ENCODE measurements at regions not wholly inside any gene's neighbourhood (a gene's known extent, or its start where the extent isn't known, plus 50 kb on each side); places are given as distances from the start of the nearest gene placed in this dataset.

- H4K20me1 ChIP-seq (ENCODE audit: control insufficient read depth, extremely low read depth, insufficient read depth, low read length): no peaks in the 10 kb centered on the region
- H3K9me1 ChIP-seq (ENCODE audit: control insufficient read depth, extremely low read depth, insufficient read depth, low read length): no peaks in the 10 kb centered on the region
- H3K4me3 ChIP-seq (ENCODE audit: control insufficient read depth in 2 of 3, extremely low read depth in 1 of 3, insufficient read depth in 2 of 3, low read depth in 1 of 3, low read length in 3 of 3): no peak overlapping the region
- H3K79me2 ChIP-seq (ENCODE audit: control insufficient read depth, insufficient read depth, low read length): no peaks in the 10 kb centered on the region
- H3K4me1 ChIP-seq (ENCODE audit: control insufficient read depth, extremely low read depth, insufficient read depth, low read length): peaks cover 14% of the 10 kb centered on the region
- H3K27ac ChIP-seq (ENCODE audit: control insufficient read depth, insufficient read depth, low read length): peak overlapping the region; percentile 57
- TF ChIP-seq EZH2 (IDR thresholded peaks at IDR 0.05; ENCODE audit: low read length): no peak
- TF ChIP-seq, protein P1, sequence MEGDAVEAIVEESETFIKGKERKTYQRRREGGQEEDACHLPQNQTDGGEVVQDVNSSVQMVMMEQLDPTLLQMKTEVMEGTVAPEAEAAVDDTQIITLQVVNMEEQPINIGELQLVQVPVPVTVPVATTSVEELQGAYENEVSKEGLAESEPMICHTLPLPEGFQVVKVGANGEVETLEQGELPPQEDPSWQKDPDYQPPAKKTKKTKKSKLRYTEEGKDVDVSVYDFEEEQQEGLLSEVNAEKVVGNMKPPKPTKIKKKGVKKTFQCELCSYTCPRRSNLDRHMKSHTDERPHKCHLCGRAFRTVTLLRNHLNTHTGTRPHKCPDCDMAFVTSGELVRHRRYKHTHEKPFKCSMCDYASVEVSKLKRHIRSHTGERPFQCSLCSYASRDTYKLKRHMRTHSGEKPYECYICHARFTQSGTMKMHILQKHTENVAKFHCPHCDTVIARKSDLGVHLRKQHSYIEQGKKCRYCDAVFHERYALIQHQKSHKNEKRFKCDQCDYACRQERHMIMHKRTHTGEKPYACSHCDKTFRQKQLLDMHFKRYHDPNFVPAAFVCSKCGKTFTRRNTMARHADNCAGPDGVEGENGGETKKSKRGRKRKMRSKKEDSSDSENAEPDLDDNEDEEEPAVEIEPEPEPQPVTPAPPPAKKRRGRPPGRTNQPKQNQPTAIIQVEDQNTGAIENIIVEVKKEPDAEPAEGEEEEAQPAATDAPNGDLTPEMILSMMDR (optimal IDR thresholded peaks at IDR 0.05 in 1 of 3, IDR thresholded peaks at IDR 0.05 in 1 of 3, conservative IDR thresholded peaks at IDR 0.05 in 1 of 3; ENCODE audit: extremely low read depth in 1 of 3, insufficient read depth in 2 of 3, low read length in 3 of 3): no peak
- dilution Hi-C loops (cut with MboI; ENCODE audit: extremely low pct_ligation_motif_present, low sequenced_read_pairs): no loop called here
- peak overlapping the region; percentile 28 for H3K9ac ChIP-seq (ENCODE audit: control insufficient read depth, extremely low read depth, insufficient read depth, low read length)
- no peak overlapping the region for H2AFZ ChIP-seq (ENCODE audit: control insufficient read depth, low read length)
- H3K4me2 ChIP-seq (ENCODE audit: control insufficient read depth, extremely low read depth, insufficient read depth, low read depth, low read length): peak overlapping the region; percentile 33
- H3K27me3 ChIP-seq (ENCODE audit: control insufficient read depth, extremely low read depth, insufficient read depth, low read length): no peaks in the 10 kb centered on the region
- H3K9me3 ChIP-seq (ENCODE audit: control insufficient read depth, low read depth, low read length): no peaks in the 10 kb centered on the region
- peak; percentile 73 for DNase-seq (ENCODE audit: low read depth, low spot score)
- H3K36me3 ChIP-seq (ENCODE audit: control insufficient read depth in 2 of 2, extremely low read depth in 1 of 2, insufficient read depth in 2 of 2, low read length in 2 of 2): no peaks in the 10 kb centered on the region
- FAIRE-seq: peak; percentile 86
Observed at GRCh38 chr14:49512147-49512551, 74.0 kb downstream of the RPS29 start.

DNA sequence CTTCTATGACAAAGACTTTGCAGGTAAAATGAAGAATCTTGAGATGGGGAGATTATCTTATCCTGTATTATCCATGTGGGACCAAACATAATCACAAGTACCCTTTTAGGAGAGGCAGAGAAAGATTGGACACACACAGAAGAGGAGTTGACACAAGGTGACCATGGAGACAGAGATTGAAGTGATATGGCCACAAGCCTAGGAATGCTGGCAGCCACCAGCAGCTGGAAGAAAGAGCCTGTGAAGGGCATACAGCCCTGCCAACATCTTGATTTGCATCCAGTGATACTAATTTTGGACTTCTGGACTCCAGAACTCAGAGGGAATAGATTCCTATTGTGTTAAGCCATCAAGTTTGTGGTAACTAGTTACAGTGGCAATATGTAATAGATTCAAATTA, 78.1 kb downstream of the RPS29 start:
- Histone ChIP-seq H4K20me1 (ENCODE audit: control insufficient read depth, extremely low read depth, insufficient read depth, low read length) (no peaks in the 10 kb centered on the region), H3K4me2 (ENCODE audit: control insufficient read depth, extremely low read depth, insufficient read depth, low read depth, low read length) (no peak overlapping the region), H3K79me2 (ENCODE audit: control insufficient read depth, insufficient read depth, low read length) (no peaks in the 10 kb centered on the region), H3K4me1 (ENCODE audit: control insufficient read depth, extremely low read depth, insufficient read depth, low read length) (peaks cover 26% of the 10 kb centered on the region), H3K36me3 (ENCODE audit: control insufficient read depth in 2 of 2, extremely low read depth in 1 of 2, insufficient read depth in 2 of 2, low read length in 2 of 2) (no peaks in the 10 kb centered on the region), H3K4me3 (ENCODE audit: control insufficient read depth in 2 of 3, extremely low read depth in 1 of 3, insufficient read depth in 2 of 3, low read depth in 1 of 3, low read length in 3 of 3) (no peak overlapping the region), H3K9me3 (ENCODE audit: control insufficient read depth, low read depth, low read length) (no peaks in the 10 kb centered on the region), H3K9ac (ENCODE audit: control insufficient read depth, extremely low read depth, insufficient read depth, low read length) (no peak overlapping the region), H3K27ac (ENCODE audit: control insufficient read depth, insufficient read depth, low read length) (no peak overlapping the region), H3K9me1 (ENCODE audit: control insufficient read depth, extremely low read depth, insufficient read depth, low read length) (no peaks in the 10 kb centered on the region), H3K27me3 (ENCODE audit: control insufficient read depth, extremely low read depth, insufficient read depth, low read length) (no peaks in the 10 kb centered on the region), H2AFZ (ENCODE audit: control insufficient read depth, low read length) (no peak overlapping the region)
- TF ChIP-seq, protein P1 (optimal IDR thresholded peaks at IDR 0.05 in 1 of 3, IDR thresholded peaks at IDR 0.05 in 1 of 3, conservative IDR thresholded peaks at IDR 0.05 in 1 of 3; ENCODE audit: extremely low read depth in 1 of 3, insufficient read depth in 2 of 3, low read length in 3 of 3): no peak
- TF ChIP-seq EZH2 (IDR thresholded peaks at IDR 0.05; ENCODE audit: low read length): no peak
- dilution Hi-C loops (cut with MboI; ENCODE audit: extremely low pct_ligation_motif_present, low sequenced_read_pairs): no loop called here
- FAIRE-seq: no peak
- no peak for DNase-seq (ENCODE audit: low read depth, low spot score)
